Body of pancreas (tissue), 4 donors: ENCODE measurements at regions not wholly inside any gene's neighbourhood (a gene's known extent, or its start where the extent isn't known, plus 50 kb on each side); places are given as distances from the start of the nearest gene placed in this dataset.

Experiments used
- ATAC-seq: fragments of 150-250 bp; one replicate; pipeline ENCODE4 v1.9.1; 2016
- DNase-seq, 4 donors: peaks; one replicate each; pipeline ENCODE4 v3.0.0-alpha.2; 2019
- H3K27ac ChIP-seq, 4 donors: fragments of 200-600 bp; sonication (generic); 1 replicate in 3 of 4; 2 replicates in 1 of 4; pipeline versions ENCODE4 v1.5.1 to v1.6.1; 2016 to 2019; ENCODE audit warnings: mild to moderate bottlenecking in 1 of 4, mixed read lengths in 1 of 4, moderate library complexity in 1 of 4
- H3K27me3 ChIP-seq, 2 donors: fragments of 200-600 bp; sonication (generic); one replicate each; pipeline ENCODE4 v1.6.0; 2016; ENCODE audit warnings: mild to moderate bottlenecking in 1 of 2
- H3K36me3 ChIP-seq, 2 donors: fragments of 200-600 bp; sonication (generic); replicated peaks in 1 of 2; 2 replicates each; pipeline ENCODE4 v1.5.1; 2016; ENCODE audit warnings: low read depth in 2 of 2; ENCODE audit not compliant: insufficient read depth in 1 of 2
- H3K4me1 ChIP-seq: fragments of 200-600 bp; sonication (generic); one replicate; pipeline ENCODE4 v1.6.0; 2016
- H3K4me3 ChIP-seq, 2 donors: fragments of 200-600 bp; sonication (generic); 1 replicate in 1 of 2; 2 replicates in 1 of 2; pipeline ENCODE4 v1.5.1; 2016 to 2019
- H3K9me3 ChIP-seq, 3 donors: fragments of 200-600 bp; sonication (generic); 1 replicate in 2 of 3; 2 replicates in 1 of 3; pipeline ENCODE4 v1.5.1; 2016
- POLR2A ChIP-seq, 3 donors: fragments of 450-650 bp; IDR thresholded peaks; one replicate each; pipeline ENCODE4 v1.6.1; 2016; ENCODE audit warnings: antibody characterized with exemption in 3 of 3, mild to moderate bottlenecking in 2 of 3
- WGBS, 2 donors: methylation state at CpG; one replicate each; pipeline ENCODE4 v1.1.5; 2017; 5-methylcytosine and 5-hydroxymethylcytosine counted together
- intact Hi-C: fragments of 100-400 bp; cut with DNase I; formaldehyde crosslinking; loops from one replicate; pipeline ENCODE4 v1.15.1; 2023
- TF ChIP-seq, protein P1 (sequence below), 7 experiments: fragments of 450-650 bp in 4 of 7; fragments of 200-600 bp in 3 of 7; sonication (generic) in 3 of 7; IDR thresholded peaks; one replicate each; pipeline ENCODE4 v1.5.1; 2016 to 2019; ENCODE audit warnings: antibody characterized with exemption in 7 of 7

GRCh38 chr12:13695781-13696180 lies 285.6 kb downstream of the GRIN2B start:
- Histone ChIP-seq H3K4me1 (no peaks in the 10 kb centered on the region), H3K27ac (no peak overlapping the region), H3K9me3 (no peaks in the 10 kb centered on the region), H3K36me3 (no peaks in the 10 kb centered on the region), H3K27me3 (no peaks in the 10 kb centered on the region), H3K4me3 (no peak overlapping the region)
- TF ChIP-seq, protein P1, sequence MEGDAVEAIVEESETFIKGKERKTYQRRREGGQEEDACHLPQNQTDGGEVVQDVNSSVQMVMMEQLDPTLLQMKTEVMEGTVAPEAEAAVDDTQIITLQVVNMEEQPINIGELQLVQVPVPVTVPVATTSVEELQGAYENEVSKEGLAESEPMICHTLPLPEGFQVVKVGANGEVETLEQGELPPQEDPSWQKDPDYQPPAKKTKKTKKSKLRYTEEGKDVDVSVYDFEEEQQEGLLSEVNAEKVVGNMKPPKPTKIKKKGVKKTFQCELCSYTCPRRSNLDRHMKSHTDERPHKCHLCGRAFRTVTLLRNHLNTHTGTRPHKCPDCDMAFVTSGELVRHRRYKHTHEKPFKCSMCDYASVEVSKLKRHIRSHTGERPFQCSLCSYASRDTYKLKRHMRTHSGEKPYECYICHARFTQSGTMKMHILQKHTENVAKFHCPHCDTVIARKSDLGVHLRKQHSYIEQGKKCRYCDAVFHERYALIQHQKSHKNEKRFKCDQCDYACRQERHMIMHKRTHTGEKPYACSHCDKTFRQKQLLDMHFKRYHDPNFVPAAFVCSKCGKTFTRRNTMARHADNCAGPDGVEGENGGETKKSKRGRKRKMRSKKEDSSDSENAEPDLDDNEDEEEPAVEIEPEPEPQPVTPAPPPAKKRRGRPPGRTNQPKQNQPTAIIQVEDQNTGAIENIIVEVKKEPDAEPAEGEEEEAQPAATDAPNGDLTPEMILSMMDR (IDR thresholded peaks at IDR 0.05) = no peak
- TF ChIP-seq POLR2A (IDR thresholded peaks at IDR 0.05) = no peak
- intact Hi-C loops = no loop called here
- WGBS, 2 donors = 85 to 91% methylated on average over 2 of the region's 2 CpGs
- no peak for DNase-seq
- no peak for ATAC-seq

- no peak overlapping the region for H3K27ac ChIP-seq
- H3K36me3 ChIP-seq = no peaks in the 10 kb centered on the region
- H3K4me1 ChIP-seq = no peaks in the 10 kb centered on the region
- ATAC-seq (no peak), DNase-seq (no peak)
- H3K9me3 ChIP-seq = no peaks in the 10 kb centered on the region
- WGBS, 2 donors = 66 to 68% methylated on average over 4 of the region's 4 CpGs
- intact Hi-C loops = no loop called here
- H3K4me3 ChIP-seq = no peak overlapping the region
- TF ChIP-seq POLR2A (IDR thresholded peaks at IDR 0.05) = no peak
- TF ChIP-seq, protein P1 (IDR thresholded peaks at IDR 0.05) = no peak
- no peaks in the 10 kb centered on the region for H3K27me3 ChIP-seq
Observed at GRCh38 chr12:13692332-13692731, 289.1 kb downstream of the GRIN2B start.

DNA sequence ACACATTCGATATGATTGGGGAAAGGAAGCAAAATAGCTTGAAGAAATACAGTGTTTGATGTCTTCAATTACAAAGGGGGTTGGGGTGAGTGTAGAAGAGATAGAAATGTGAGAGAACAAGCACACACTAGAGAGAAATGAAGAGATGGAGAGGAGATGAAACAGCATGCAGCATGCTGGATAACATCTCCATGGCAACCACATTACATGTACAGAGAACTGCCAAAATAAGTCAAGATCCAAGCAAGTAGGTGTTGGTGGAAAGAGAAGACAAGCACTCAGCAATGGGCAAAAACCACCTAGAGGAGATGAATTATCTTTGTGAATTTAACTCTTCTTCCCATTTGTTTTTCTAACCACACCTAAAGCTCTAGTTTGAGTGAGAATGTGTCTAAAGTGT lies 289.8 kb downstream of the GRIN2B start:
- ATAC-seq (no peak), DNase-seq (no peak)
- Histone ChIP-seq H3K36me3 (no peaks in the 10 kb centered on the region), H3K9me3 (no peaks in the 10 kb centered on the region), H3K4me3 (no peak overlapping the region), H3K27ac (no peak overlapping the region), H3K27me3 (no peaks in the 10 kb centered on the region), H3K4me1 (no peaks in the 10 kb centered on the region)
- TF ChIP-seq, protein P1 (IDR thresholded peaks at IDR 0.05) = no peak
- TF ChIP-seq POLR2A (IDR thresholded peaks at IDR 0.05) = no peak
- intact Hi-C loops = no loop called here
- WGBS, 2 donors = 35 to 57% methylated on average over 1 of the region's 1 CpG

DNA sequence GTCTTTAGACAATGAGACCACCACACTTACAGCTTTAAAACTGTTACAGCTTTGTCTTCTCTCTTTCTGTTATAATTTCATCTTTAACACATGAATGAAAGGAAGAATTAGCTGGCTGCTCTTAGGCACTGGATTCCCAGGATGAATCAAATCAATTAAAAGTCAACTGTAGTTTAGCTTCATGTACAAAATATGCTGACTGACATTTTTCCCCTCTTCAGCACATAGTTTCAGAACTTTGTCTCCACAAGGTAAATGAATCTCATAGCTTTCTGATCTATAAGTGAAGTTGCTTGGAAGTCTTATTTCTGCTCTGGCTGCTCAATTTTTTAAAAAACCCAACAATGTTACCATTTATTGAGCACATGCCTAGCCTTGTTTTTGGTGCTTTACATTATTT lies 293.8 kb downstream of the GRIN2B start:
- no peak overlapping the region for H3K4me3 ChIP-seq
- intact Hi-C loops = no loop called here
- no peaks in the 10 kb centered on the region for H3K4me1 ChIP-seq
- DNase-seq (no peak), ATAC-seq (no peak)
- no peaks in the 10 kb centered on the region for H3K27me3 ChIP-seq
- no peaks in the 10 kb centered on the region for H3K9me3 ChIP-seq
- no peak for TF ChIP-seq POLR2A (IDR thresholded peaks at IDR 0.05)
- TF ChIP-seq, protein P1 (IDR thresholded peaks at IDR 0.05) = no peak
- H3K36me3 ChIP-seq = no peaks in the 10 kb centered on the region
- H3K27ac ChIP-seq = no peak overlapping the region

DNA sequence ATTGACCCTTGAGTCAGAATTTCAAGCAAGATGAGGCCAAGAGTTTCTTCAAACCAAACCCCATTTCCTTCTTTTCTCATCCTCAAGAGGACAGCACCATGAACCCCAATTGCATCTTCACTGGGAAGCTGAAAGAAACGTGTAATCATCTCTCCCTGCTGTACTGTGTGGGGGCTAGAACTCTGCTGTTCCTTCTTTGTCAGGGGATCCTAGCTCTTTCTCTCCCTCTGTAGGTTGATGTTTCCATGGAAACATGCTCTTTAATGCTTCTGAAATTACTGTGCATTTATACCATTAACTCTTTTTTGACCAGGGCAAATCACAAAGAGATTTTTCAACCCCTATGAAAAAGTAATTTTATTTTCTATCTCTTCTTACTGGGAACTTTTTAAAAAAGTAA lies 295.1 kb downstream of the GRIN2B start:
- Histone ChIP-seq H3K27me3 (no peaks in the 10 kb centered on the region), H3K27ac (no peak overlapping the region), H3K4me3 (no peak overlapping the region), H3K9me3 (no peaks in the 10 kb centered on the region), H3K36me3 (no peaks in the 10 kb centered on the region), H3K4me1 (no peaks in the 10 kb centered on the region)
- ATAC-seq (no peak), DNase-seq (no peak)
- no peak for TF ChIP-seq POLR2A (IDR thresholded peaks at IDR 0.05)
- TF ChIP-seq, protein P1 (IDR thresholded peaks at IDR 0.05) = no peak
- intact Hi-C loops = no loop called here
- 48 to 69% methylated on average over 1 of the region's 1 CpG for whole genome bisulfite sequencing, 2 donors
